GM12872 (cell line): ENCODE measurements at regions not wholly inside any gene's neighbourhood (a gene's known extent, or its start where the extent isn't known, plus 50 kb on each side); places are given as distances from the start of the nearest gene placed in this dataset.

Source experiments
- CTCF ChIP-seq: IDR thresholded peaks from 3 replicates; pipeline ENCODE4 v1.5.1; 2011; ENCODE audit warnings: low read depth, mild to moderate bottlenecking, low read length, moderate library complexity; ENCODE audit not compliant: insufficient read depth

GRCh38 chr19:27765912-27766725 is 1446.8 kb downstream of the UQCRFS1 start:
- no peak for TF ChIP-seq CTCF

GRCh38 chr19:27765397-27765796 is 1447.6 kb downstream of the UQCRFS1 start:
- TF ChIP-seq CTCF, result no peak

- TF ChIP-seq CTCF, result no peak
These were observed 1448.7 kb downstream of the UQCRFS1 start for GRCh38 chr19:27764186-27764804.

GRCh38 chr19:27762933-27763332 is 1450.0 kb downstream of the UQCRFS1 start:
- TF ChIP-seq CTCF, result no peak

GRCh38 chr19:27759896-27760295 is 1453.1 kb downstream of the UQCRFS1 start:
- TF ChIP-seq CTCF, result no peak

- no peak for TF ChIP-seq CTCF
These were observed 1454.1 kb downstream of the UQCRFS1 start for GRCh38 chr19:27758626-27759505.

GRCh38 chr19:27754700-27755099 is 1458.3 kb downstream of the UQCRFS1 start:
- no peak for TF ChIP-seq CTCF
